ENCODE measurements at regions not wholly inside any gene's neighbourhood (a gene's known extent, or its start where the extent isn't known, plus 50 kb on each side); places are given as distances from the start of the nearest gene placed in this dataset.

DNA sequence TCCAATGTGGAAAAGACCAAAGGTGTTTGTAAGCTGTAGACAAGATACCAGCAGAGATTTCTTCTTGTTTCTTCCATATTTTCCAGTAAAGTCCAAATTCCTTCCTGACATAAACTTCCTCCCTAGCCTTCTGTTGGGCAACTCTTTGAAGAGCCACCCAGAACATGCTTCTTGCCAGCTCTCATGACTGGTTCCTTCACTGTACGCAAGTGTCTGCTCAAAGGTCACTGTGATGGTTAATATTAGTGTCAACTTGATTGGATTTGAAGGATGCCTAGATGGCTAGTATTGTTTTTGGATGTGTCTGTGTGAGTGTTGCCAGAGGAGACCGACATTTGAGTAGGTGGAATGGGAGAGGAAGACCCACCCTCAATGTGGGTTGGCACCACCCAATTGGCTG, 416.6 kb upstream of the RUNX1 start:
- Mint-ChIP-seq H3K27ac (ENCODE audit: unreplicated experiment) (no peak overlapping the region), H3K9me3 (no peaks in the 10 kb centered on the region), H3K27me3 (ENCODE audit: low read depth) (no peaks in the 10 kb centered on the region), H3K4me1 (no peaks in the 10 kb centered on the region), H3K4me3 (no peak overlapping the region), H3K36me3 (ENCODE audit: low read depth) (no peaks in the 10 kb centered on the region)
- DNase-seq (ENCODE audit: low read depth, low spot score): no peak
- TF ChIP-seq, protein P1, sequence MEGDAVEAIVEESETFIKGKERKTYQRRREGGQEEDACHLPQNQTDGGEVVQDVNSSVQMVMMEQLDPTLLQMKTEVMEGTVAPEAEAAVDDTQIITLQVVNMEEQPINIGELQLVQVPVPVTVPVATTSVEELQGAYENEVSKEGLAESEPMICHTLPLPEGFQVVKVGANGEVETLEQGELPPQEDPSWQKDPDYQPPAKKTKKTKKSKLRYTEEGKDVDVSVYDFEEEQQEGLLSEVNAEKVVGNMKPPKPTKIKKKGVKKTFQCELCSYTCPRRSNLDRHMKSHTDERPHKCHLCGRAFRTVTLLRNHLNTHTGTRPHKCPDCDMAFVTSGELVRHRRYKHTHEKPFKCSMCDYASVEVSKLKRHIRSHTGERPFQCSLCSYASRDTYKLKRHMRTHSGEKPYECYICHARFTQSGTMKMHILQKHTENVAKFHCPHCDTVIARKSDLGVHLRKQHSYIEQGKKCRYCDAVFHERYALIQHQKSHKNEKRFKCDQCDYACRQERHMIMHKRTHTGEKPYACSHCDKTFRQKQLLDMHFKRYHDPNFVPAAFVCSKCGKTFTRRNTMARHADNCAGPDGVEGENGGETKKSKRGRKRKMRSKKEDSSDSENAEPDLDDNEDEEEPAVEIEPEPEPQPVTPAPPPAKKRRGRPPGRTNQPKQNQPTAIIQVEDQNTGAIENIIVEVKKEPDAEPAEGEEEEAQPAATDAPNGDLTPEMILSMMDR (conservative IDR thresholded peaks at IDR 0.05): no peak

DNA sequence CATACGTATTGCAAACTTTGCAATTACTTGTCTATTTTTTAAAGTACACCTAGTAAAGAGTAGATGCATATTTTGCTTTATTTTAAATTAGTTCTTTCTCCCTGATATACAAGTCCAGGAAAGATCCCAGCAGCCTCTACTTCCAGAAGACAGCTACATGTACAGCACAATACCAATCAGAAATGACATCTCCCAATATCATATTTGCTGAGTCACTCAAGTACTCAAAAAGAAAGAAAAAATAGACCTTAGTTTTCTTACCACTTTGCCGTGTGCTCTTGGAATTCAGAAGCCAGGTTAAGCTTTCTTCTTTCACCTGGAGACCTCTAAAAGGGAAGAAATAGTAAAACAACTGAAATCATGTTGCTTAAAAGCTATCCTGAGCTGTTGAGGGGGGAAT, 412.6 kb upstream of the RUNX1 start:
- TF ChIP-seq, protein P1 (conservative IDR thresholded peaks at IDR 0.05): no peak
- Mint-ChIP-seq H3K36me3 (ENCODE audit: low read depth) (no peaks in the 10 kb centered on the region), H3K9me3 (no peaks in the 10 kb centered on the region), H3K27ac (ENCODE audit: unreplicated experiment) (no peak overlapping the region), H3K4me1 (no peaks in the 10 kb centered on the region), H3K27me3 (ENCODE audit: low read depth) (no peaks in the 10 kb centered on the region), H3K4me3 (no peak overlapping the region)
- DNase-seq (ENCODE audit: low read depth, low spot score): no peak

DNA sequence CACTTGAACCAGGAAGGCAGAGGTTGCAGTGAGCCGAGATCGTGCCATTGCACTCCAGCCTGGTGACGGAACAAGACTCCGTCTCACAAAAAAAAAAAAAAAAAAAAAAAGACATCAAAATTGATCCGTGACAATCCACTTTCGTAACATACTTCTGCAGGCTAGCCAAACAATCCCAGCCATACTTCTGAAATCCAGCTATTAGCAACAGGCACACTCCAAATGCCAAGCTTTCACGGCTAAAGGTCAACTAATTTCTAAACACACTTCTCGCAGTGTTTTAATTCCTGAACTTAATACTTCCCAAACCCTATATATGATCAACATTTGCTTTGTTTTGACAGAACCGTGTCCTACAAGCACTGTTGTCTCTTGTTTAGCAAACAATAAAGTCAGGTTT, 411.3 kb upstream of the RUNX1 start:
- Mint-ChIP-seq H3K36me3 (ENCODE audit: low read depth) (no peaks in the 10 kb centered on the region), H3K27ac (ENCODE audit: unreplicated experiment) (no peak overlapping the region), H3K9me3 (no peaks in the 10 kb centered on the region), H3K4me3 (no peak overlapping the region), H3K4me1 (no peaks in the 10 kb centered on the region), H3K27me3 (ENCODE audit: low read depth) (no peaks in the 10 kb centered on the region)
- TF ChIP-seq, protein P1 (conservative IDR thresholded peaks at IDR 0.05): no peak
- no peak for DNase-seq (ENCODE audit: low read depth, low spot score)

DNA sequence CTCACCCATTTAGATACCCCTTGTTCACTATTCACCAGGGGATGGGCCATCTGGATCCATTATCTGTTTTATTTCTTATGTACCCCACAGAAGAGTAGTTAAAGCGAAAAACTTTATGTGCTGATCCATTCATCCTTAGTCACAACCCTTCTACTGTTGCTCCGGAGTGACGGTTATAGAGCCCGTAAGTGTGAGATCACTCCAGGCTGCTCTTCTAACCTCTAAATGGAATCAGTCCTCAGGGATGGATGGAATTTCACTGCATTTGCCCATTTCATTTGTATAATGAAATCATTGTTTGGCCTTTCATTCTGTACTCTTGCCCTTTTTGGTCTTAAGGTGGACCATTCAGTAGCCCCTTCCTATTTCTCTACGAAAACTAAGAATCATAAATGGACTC, 409.3 kb upstream of the RUNX1 start:
- no peak for DNase-seq (ENCODE audit: low read depth, low spot score)
- no peaks in the 10 kb centered on the region for H3K27me3 Mint-ChIP-seq (ENCODE audit: low read depth)
- H3K36me3 Mint-ChIP-seq (ENCODE audit: low read depth): no peaks in the 10 kb centered on the region
- TF ChIP-seq, protein P1 (conservative IDR thresholded peaks at IDR 0.05): no peak
- H3K27ac Mint-ChIP-seq (ENCODE audit: unreplicated experiment): no peak overlapping the region
- no peaks in the 10 kb centered on the region for H3K9me3 Mint-ChIP-seq
- no peaks in the 10 kb centered on the region for H3K4me1 Mint-ChIP-seq
- no peak overlapping the region for H3K4me3 Mint-ChIP-seq

DNA sequence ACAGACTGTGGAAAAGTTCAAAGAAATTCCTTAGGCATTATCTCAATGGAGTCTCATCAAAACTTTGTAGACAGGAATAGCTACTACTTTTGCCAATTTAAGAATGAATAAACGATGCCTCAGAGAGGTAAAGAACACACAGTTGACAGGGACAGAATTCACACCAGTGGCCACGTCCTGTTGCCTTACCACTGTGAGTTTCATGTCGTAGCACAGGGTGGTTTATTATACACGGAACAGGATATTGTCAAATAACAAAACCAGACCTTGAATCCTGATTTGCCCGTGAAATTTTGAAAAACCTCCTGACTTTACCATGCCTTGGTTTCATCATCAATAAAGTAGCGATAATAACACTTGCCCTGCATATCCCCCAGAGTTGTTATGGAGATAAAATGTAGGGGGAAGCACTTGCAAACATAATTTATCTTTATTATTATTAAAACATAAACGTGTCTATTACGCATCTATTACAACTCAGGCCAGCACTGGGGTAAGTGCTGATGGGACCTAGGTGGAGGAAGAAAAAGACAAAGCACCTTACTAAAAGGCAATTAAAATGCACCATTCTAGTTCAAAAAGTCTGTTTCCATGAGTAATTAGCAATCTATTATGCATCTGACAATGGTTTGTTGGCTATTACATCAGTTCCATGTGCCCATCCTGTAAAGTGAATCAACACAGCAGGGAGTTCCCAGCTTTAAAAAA, 408.1 kb upstream of the RUNX1 start:
- H3K4me3 Mint-ChIP-seq: no peak overlapping the region
- H3K9me3 Mint-ChIP-seq: peaks cover under 1% of the 10 kb centered on the region
- no peaks in the 10 kb centered on the region for H3K27me3 Mint-ChIP-seq (ENCODE audit: low read depth)
- DNase-seq (ENCODE audit: low read depth, low spot score): no peak
- TF ChIP-seq, protein P1 (conservative IDR thresholded peaks at IDR 0.05): no peak
- peaks cover under 1% of the 10 kb centered on the region for H3K36me3 Mint-ChIP-seq (ENCODE audit: low read depth)
- H3K4me1 Mint-ChIP-seq: no peaks in the 10 kb centered on the region
- H3K27ac Mint-ChIP-seq (ENCODE audit: unreplicated experiment): no peak overlapping the region
